IMR-90 (cell line): ENCODE measurements at regions not wholly inside any gene's neighbourhood (a gene's known extent, or its start where the extent isn't known, plus 50 kb on each side); places are given as distances from the start of the nearest gene placed in this dataset.

Source experiments
- ATAC-seq: fragments of 200-7000 bp; cut with Tn5 transposase; 2 replicates; pipeline ENCODE4 v1.9.1; 2020; ENCODE audit warnings: low read depth, mild to moderate bottlenecking, moderate library complexity
- BruUV-seq: library from RNA; stranded (reverse); fragments of 400-500 nt; replicated peaks from 2 replicates; lab custom pipeline; 2021; lab: Mats Ljungman, UMichigan
- CTCF ChIA-PET: fragments of 300-600 bp; formaldehyde crosslinking; extraction: SDS; loops from one replicate; lab custom pipeline; 2021; ENCODE audit warnings: antibody characterized with exemption; lab: Yijun Ruan, JAX
- POLR2A ChIA-PET: fragments of 300-600 bp; sonication (Branson Sonifier 250); formaldehyde crosslinking; loops from one replicate; lab custom pipeline; 2022; ENCODE audit warnings: antibody characterized with exemption; ENCODE audit not compliant: unreplicated experiment; lab: Charles Lee
- DNase-seq: peaks from one replicate; pipeline ENCODE4 v3.0.0; 2013
- H2AFZ ChIP-seq: replicated peaks from 2 replicates; pipeline ENCODE3; 2013; ENCODE audit warnings: low read length, mild to moderate bottlenecking; ENCODE audit not compliant: poor library complexity
- H2AK5ac ChIP-seq: 2 replicates; pipeline ENCODE4 v1.6.1; 2013; ENCODE audit warnings: low read depth, low read length, inconsistent platforms
- H2AK9ac ChIP-seq: replicated peaks from 2 replicates; pipeline ENCODE3; 2013; ENCODE audit warnings: mild to moderate bottlenecking, low read depth, low read length, moderate library complexity; ENCODE audit not compliant: poor library complexity
- H2BK120ac ChIP-seq: 2 replicates; pipeline ENCODE4 v1.6.1; 2013; ENCODE audit warnings: low read depth, low read length, inconsistent platforms
- H2BK15ac ChIP-seq: 3 replicates; pipeline ENCODE4 v1.6.1; 2013; ENCODE audit warnings: low read depth, low read length, inconsistent platforms
- H2BK20ac ChIP-seq: 2 replicates; pipeline ENCODE4 v1.6.1; 2013; ENCODE audit warnings: low read depth, mild to moderate bottlenecking, inconsistent platforms, low read length, moderate library complexity
- H2BK5ac ChIP-seq: 2 replicates; pipeline ENCODE4 v1.6.1; 2013; ENCODE audit warnings: mild to moderate bottlenecking, low read depth, low read length, inconsistent platforms; ENCODE audit not compliant: poor library complexity, severe bottlenecking
- H3K14ac ChIP-seq: replicated peaks from 2 replicates; pipeline ENCODE4 v1.6.1; 2013; ENCODE audit warnings: low read depth, low read length, inconsistent platforms
- H3K18ac ChIP-seq: 2 replicates; pipeline ENCODE4 v1.6.1; 2013; ENCODE audit warnings: low read depth, low read length, control low read depth
- H3K23ac ChIP-seq: 2 replicates; pipeline ENCODE4 v1.6.1; 2013; ENCODE audit warnings: low read depth, low read length, inconsistent platforms
- H3K27ac ChIP-seq: 2 replicates; pipeline ENCODE4 v1.5.1; 2013; ENCODE audit warnings: mild to moderate bottlenecking, control low read depth, low read length; ENCODE audit not compliant: insufficient read depth
- H3K27me3 ChIP-seq: 2 replicates; pipeline ENCODE4 v1.6.1; 2013; ENCODE audit warnings: low read length; ENCODE audit not compliant: control insufficient read depth, insufficient read depth
- H3K36me3 ChIP-seq: 2 replicates; pipeline ENCODE4 v1.6.1; 2013; ENCODE audit warnings: low read length, mixed read lengths; ENCODE audit not compliant: control insufficient read depth, insufficient read depth
- H3K4ac ChIP-seq: 2 replicates; pipeline ENCODE4 v1.6.1; 2013; ENCODE audit warnings: low read depth, low read length, inconsistent platforms
- H3K4me1 ChIP-seq: 2 replicates; pipeline ENCODE4 v1.6.1; 2013; ENCODE audit warnings: low read length, mixed read lengths; ENCODE audit not compliant: control insufficient read depth, insufficient read depth
- H3K4me2 ChIP-seq: 2 replicates; pipeline ENCODE4 v1.6.1; 2013; ENCODE audit warnings: low read depth, mild to moderate bottlenecking, control low read depth, low read length, moderate library complexity
- H3K4me3 ChIP-seq: 2 replicates; pipeline ENCODE4 v1.5.1; 2013; ENCODE audit warnings: low read depth, mild to moderate bottlenecking, control low read depth, low read length, moderate library complexity; ENCODE audit not compliant: insufficient read depth
- H3K56ac ChIP-seq: 2 replicates; pipeline ENCODE4 v1.6.1; 2013; ENCODE audit warnings: low read length, inconsistent platforms; ENCODE audit not compliant: insufficient read depth; ENCODE audit errors: extremely low read depth
- H3K79me1 ChIP-seq, 2 experiments: 2 replicates each; pipeline ENCODE4 v1.6.1; 2013; ENCODE audit warnings: low read length in 2 of 2, inconsistent platforms in 1 of 2, low read depth in 1 of 2
- H3K9ac ChIP-seq: 2 replicates; pipeline ENCODE4 v1.6.1; 2013; ENCODE audit warnings: low read depth, low read length, control low read depth
- H3K9me1 ChIP-seq: 2 replicates; pipeline ENCODE4 v1.6.1; 2013; ENCODE audit warnings: low read length, inconsistent platforms; ENCODE audit not compliant: insufficient read depth
- H3K9me3 ChIP-seq: 2 replicates; pipeline ENCODE4 v1.6.1; 2013; ENCODE audit warnings: low read length; ENCODE audit not compliant: control insufficient read depth, insufficient read depth
- H4K20me1 ChIP-seq: 2 replicates; pipeline ENCODE4 v1.6.1; 2013; ENCODE audit warnings: low read length, inconsistent platforms; ENCODE audit not compliant: insufficient read depth
- H4K5ac ChIP-seq: 2 replicates; pipeline ENCODE4 v1.6.1; 2013; ENCODE audit warnings: mild to moderate bottlenecking, low read depth, low read length, control low read depth
- H4K8ac ChIP-seq, 2 experiments: 2 replicates each; pipeline ENCODE4 v1.6.1; 2013; ENCODE audit warnings: low read depth in 2 of 2, low read length in 2 of 2, control low read depth in 1 of 2, inconsistent platforms in 1 of 2
- H4K91ac ChIP-seq: 2 replicates; pipeline ENCODE4 v1.6.1; 2013; ENCODE audit warnings: low read depth, low read length, inconsistent platforms; ENCODE audit not compliant: insufficient read depth
- BHLHE40 ChIP-seq: fragments of 150-350 bp; IDR thresholded peaks from 2 replicates; pipeline ENCODE4 v1.6.1; 2016; ENCODE audit warnings: mild to moderate bottlenecking, low read depth, low read length
- CEBPB ChIP-seq: IDR thresholded peaks from 2 replicates; pipeline ENCODE4 v1.6.1; 2012; ENCODE audit warnings: low read depth, low read length, improper control_type of control experiment
- CHD1 ChIP-seq: IDR thresholded peaks from 2 replicates; pipeline ENCODE4 v1.6.1; 2012; ENCODE audit warnings: low read depth, low read length, improper control_type of control experiment
- CTCF ChIP-seq: conservative IDR thresholded peaks from 2 replicates; pipeline ENCODE4 v1.5.1; 2012; ENCODE audit warnings: mild to moderate bottlenecking, low read depth, low read length, improper control_type of control experiment
- ELK1 ChIP-seq: fragments of 150-350 bp; IDR thresholded peaks from 2 replicates; pipeline ENCODE4 v1.6.1; 2016; ENCODE audit warnings: low read depth, mild to moderate bottlenecking, low read length, moderate library complexity, borderline replicate concordance
- FOS ChIP-seq: fragments of 150-350 bp; IDR thresholded peaks from 2 replicates; pipeline ENCODE4 v1.6.1; 2016; ENCODE audit warnings: low read depth, low read length
- MAZ ChIP-seq: IDR thresholded peaks from 2 replicates; pipeline ENCODE4 v1.6.1; 2012; ENCODE audit warnings: low read depth, mild to moderate bottlenecking, low read length, improper control_type of control experiment, moderate library complexity, borderline replicate concordance
- MXI1 ChIP-seq: IDR thresholded peaks from 2 replicates; pipeline ENCODE4 v1.6.1; 2012; ENCODE audit warnings: low read depth, mild to moderate bottlenecking, low read length, moderate library complexity, borderline replicate concordance
- NFE2L2 ChIP-seq: fragments of 150-350 bp; IDR thresholded peaks from 2 replicates; pipeline ENCODE4 v1.6.1; 2016; ENCODE audit warnings: low read depth, mild to moderate bottlenecking, low read length
- POLR2A ChIP-seq: IDR thresholded peaks from 2 replicates; pipeline ENCODE4 v1.6.1; 2012; ENCODE audit warnings: mild to moderate bottlenecking, low read depth, low read length
- RAD21 ChIP-seq: IDR thresholded peaks from 2 replicates; pipeline ENCODE4 v1.6.1; 2012; ENCODE audit warnings: low read length, improper control_type of control experiment
- RCOR1 ChIP-seq: IDR thresholded peaks from 2 replicates; pipeline ENCODE4 v1.6.1; 2012; ENCODE audit warnings: mild to moderate bottlenecking, low read length, improper control_type of control experiment; ENCODE audit not compliant: insufficient replicate concordance
- RFX5 ChIP-seq: IDR thresholded peaks from 2 replicates; pipeline ENCODE4 v1.8.0; 2012; ENCODE audit warnings: low read depth, mild to moderate bottlenecking, low read length, moderate library complexity
- USF2 ChIP-seq: fragments of 150-350 bp; IDR thresholded peaks from 2 replicates; pipeline ENCODE4 v1.6.1; 2017; ENCODE audit warnings: mild to moderate bottlenecking, antibody characterized with exemption, low read length, low read depth
- dilution Hi-C: fragments of 300-500 bp; cut with HindIII; formaldehyde crosslinking; loops from one replicate; pipeline ENCODE4 v1.14.3; 2018; ENCODE audit warnings: low sequenced_read_pairs; ENCODE audit not compliant: unreplicated experiment
- in situ Hi-C: fragments of 300-500 bp; cut with MboI; formaldehyde crosslinking; loops from 3 replicates; pipeline ENCODE4 v1.14.3; 2019; ENCODE audit warnings: low sequenced_read_pairs, inconsistent platforms, mixed read lengths
- intact Hi-C: fragments of 100-400 bp; cut with micrococcal nuclease; formaldehyde crosslinking; loops from 2 replicates; pipeline ENCODE4 v1.10.0; 2022

- no peak overlapping the region for H3K23ac ChIP-seq
- H3K18ac ChIP-seq: no peak overlapping the region
- H2BK5ac ChIP-seq: no peak overlapping the region
- no peak overlapping the region for H3K9ac ChIP-seq
- H3K4me2 ChIP-seq: no peak overlapping the region
- no peak overlapping the region for H2BK120ac ChIP-seq
- no peak overlapping the region for H4K8ac ChIP-seq
- DNase-seq: no peak
- no peak overlapping the region for H3K4me3 ChIP-seq
- H3K4ac ChIP-seq: no peak overlapping the region
- no peak overlapping the region for H4K5ac ChIP-seq
- ATAC-seq: no peak
- no peak overlapping the region for H2BK20ac ChIP-seq
- POLR2A ChIA-PET: no interaction called here
- H3K36me3 ChIP-seq: no peaks in the 10 kb centered on the region
- H3K27me3 ChIP-seq: no peaks in the 10 kb centered on the region
- BruUV-seq: no TSS peak
- H2AK5ac ChIP-seq: no peak overlapping the region
- no peak overlapping the region for H2BK15ac ChIP-seq
- TF ChIP-seq USF2 (no peak), RCOR1 (no peak), CHD1 (no peak), POLR2A (no peak), CTCF (no peak), MAZ (no peak), NFE2L2 (no peak), ELK1 (no peak), FOS (no peak), RAD21 (no peak), RFX5 (no peak), MXI1 (no peak), BHLHE40 (no peak), CEBPB (no peak)
- no peak overlapping the region for H3K27ac ChIP-seq
- CTCF ChIA-PET: no interaction called here
- no peaks in the 10 kb centered on the region for H4K20me1 ChIP-seq
- no peak overlapping the region for H3K56ac ChIP-seq
- intact Hi-C loops: no loop called here
- no peak overlapping the region for H4K91ac ChIP-seq
- no peak overlapping the region for H2AK9ac ChIP-seq
- H3K9me1 ChIP-seq: no peaks in the 10 kb centered on the region
- no peaks in the 10 kb centered on the region for H3K79me1 ChIP-seq
- no peak overlapping the region for H3K14ac ChIP-seq
- dilution Hi-C loops: no loop called here
- in situ Hi-C loops: no loop called here
- no peaks in the 10 kb centered on the region for H3K9me3 ChIP-seq
- no peak overlapping the region for H2AFZ ChIP-seq
- no peaks in the 10 kb centered on the region for H3K4me1 ChIP-seq
Observed at GRCh38 chr10:44143556-44143955, 241.3 kb downstream of the CXCL12 start.
